ENCODE measurements at regions not wholly inside any gene's neighbourhood (a gene's known extent, or its start where the extent isn't known, plus 50 kb on each side); places are given as distances from the start of the nearest gene placed in this dataset.

GRCh38 chr2:16160281-16161084, 220.1 kb downstream of the MYCN start:
- DNase-seq = no peak
- Histone ChIP-seq H3K14ac (ENCODE audit: insufficient read depth, low read length) (no peak overlapping the region), H2BK120ac (ENCODE audit: low read depth, low read length, poor library complexity, severe bottlenecking) (no peak overlapping the region), H3K4me1 (ENCODE audit: insufficient read depth, low read length) (no peaks in the 10 kb centered on the region), H2BK12ac (ENCODE audit: insufficient read length, low read depth, low read length) (no peak overlapping the region), H3K9me3 (ENCODE audit: control insufficient read depth, low read depth, low read length) (no peaks in the 10 kb centered on the region), H2BK5ac (ENCODE audit: insufficient read length, low read length) (no peak overlapping the region), H4K5ac (ENCODE audit: insufficient read length, low read depth, low read length) (no peak overlapping the region), H4K8ac (replicated peaks; ENCODE audit: insufficient read length, low read depth, low read length) (no peak overlapping the region), H2BK15ac (ENCODE audit: low read depth, low read length) (no peak overlapping the region), H3K27me3 (ENCODE audit: insufficient read depth, low read length) (no peaks in the 10 kb centered on the region), H3K27ac (ENCODE audit: insufficient read length, low read depth, low read length) (no peak overlapping the region), H3K23me2 (ENCODE audit: insufficient read length, low read depth, low read length, poor library complexity, severe bottlenecking) (no peaks in the 10 kb centered on the region), H4K20me1 (ENCODE audit: control insufficient read depth, insufficient read depth, insufficient read length) (no peaks in the 10 kb centered on the region), H3K4me2 (ENCODE audit: insufficient read depth, insufficient read length, low read length) (no peak overlapping the region), H2AK5ac (ENCODE audit: insufficient read length, low read length) (no peak overlapping the region), H3K18ac (ENCODE audit: insufficient read length, low read depth, low read length) (no peak overlapping the region), H3K9ac (ENCODE audit: extremely low read depth, insufficient read length, low read length) (no peak overlapping the region), H3K79me2 (ENCODE audit: insufficient read depth, low read length) (no peaks in the 10 kb centered on the region), H3K79me1 (ENCODE audit: insufficient read depth, low read depth, low read length, poor library complexity, severe bottlenecking) (no peaks in the 10 kb centered on the region), H3K23ac (ENCODE audit: insufficient read length, low read depth, low read length) (no peak overlapping the region), H3K56ac (ENCODE audit: insufficient read length, low read depth, low read length) (no peak overlapping the region), H3T11ph (ENCODE audit: low read length) (no peak overlapping the region), H3K4ac (ENCODE audit: low read depth, low read length) (no peak overlapping the region), H2AFZ (ENCODE audit: low read length) (no peak overlapping the region), H4K91ac (ENCODE audit: insufficient read length, low read depth, low read length) (no peak overlapping the region), H2BK20ac (ENCODE audit: low read depth, low read length, poor library complexity, severe bottlenecking) (no peak overlapping the region)
- peaks cover 7 to 15% of the 10 kb centered on the region in 2 experiments for H3K4me1 Mint-ChIP-seq
- no peak for TF ChIP-seq CTCF (conservative IDR thresholded peaks at IDR 0.05)
- WGBS (ENCODE audit: extremely low coverage, insufficient read length, low lambda C conversion rate) = no CpG with 5 or more reads among the region's 6 CpGs
- H3K4me3 Mint-ChIP-seq = no peak overlapping the region
- H3K36me3 Mint-ChIP-seq (ENCODE audit: insufficient read depth in 1 of 3, low read depth in 3 of 3) = no peaks in the 10 kb centered on the region
- no peaks in the 10 kb centered on the region for H3K9me3 Mint-ChIP-seq
- no peaks in the 10 kb centered on the region for H3K27me3 Mint-ChIP-seq (ENCODE audit: low read depth)
- no peak overlapping the region for H3K27ac Mint-ChIP-seq

All from H9 (cell line).